Lower leg skin (tissue), 3 donors: ENCODE measurements at regions not wholly inside any gene's neighbourhood (a gene's known extent, or its start where the extent isn't known, plus 50 kb on each side); places are given as distances from the start of the nearest gene placed in this dataset.
"Not testable (repeated sequence)": the region's sequence is repeated elsewhere in the genome, so short reads cannot be mapped to it uniquely, and the experiment has no call there.

Source experiments
- CTCF ChIP-seq, 3 donors: fragments of 450-650 bp; IDR thresholded peaks; one replicate each; pipeline ENCODE4 v1.5.1; 2016; ENCODE audit warnings: antibody characterized with exemption in 3 of 3, mild to moderate bottlenecking in 3 of 3, moderate library complexity in 2 of 3
- POLR2A ChIP-seq, 2 donors: fragments of 450-650 bp; IDR thresholded peaks; one replicate each; pipeline ENCODE4 v1.6.1; 2016 to 2017; ENCODE audit warnings: antibody characterized with exemption in 2 of 2, mild to moderate bottlenecking in 1 of 2, moderate library complexity in 1 of 2

- TF ChIP-seq CTCF, POLR2A (IDR thresholded peaks at IDR 0.05): not testable (repeated sequence)
These were observed 2065.9 kb upstream of the TPTE start for GRCh38 chr21:8455279-8456128.
